B cell (primary cell): ENCODE measurements at regions not wholly inside any gene's neighbourhood (a gene's known extent, or its start where the extent isn't known, plus 50 kb on each side); places are given as distances from the start of the nearest gene placed in this dataset.

Source experiments
- ATAC-seq: fragments of 200-7000 bp; cut with Tn5 transposase; one replicate; pipeline ENCODE4 v1.10.0; 2021; ENCODE audit warnings: low read depth, mild to moderate bottlenecking, moderate number of reproducible peaks, moderate library complexity
- CTCF ChIA-PET: fragments of 350-600 bp; sonication (Branson Sonifier 250); formaldehyde crosslinking; loops from one replicate; lab custom pipeline; 2021; ENCODE audit warnings: antibody characterized with exemption, inconsistent platforms; lab: Charles Lee
- POLR2A ChIA-PET: fragments of 350-600 bp; sonication (Branson Sonifier 250); formaldehyde crosslinking; loops from one replicate; lab custom pipeline; 2021; ENCODE audit warnings: antibody characterized with exemption; lab: Charles Lee
- DNase-seq: peaks from one replicate; pipeline ENCODE4 v3.0.0; 2013
- H2AFZ ChIP-seq: 2 replicates; pipeline ENCODE4 v1.6.1; 2012; ENCODE audit warnings: mild to moderate bottlenecking, low read depth, low read length; ENCODE audit not compliant: insufficient read depth, poor library complexity, severe bottlenecking
- H3K27ac ChIP-seq, 2 donors: 1 replicate in 1 of 2; 2 replicates in 1 of 2; pipeline ENCODE4 v1.5.1; 2012 to 2013; ENCODE audit warnings: low read length in 2 of 2, mild to moderate bottlenecking in 2 of 2, moderate library complexity in 1 of 2
- H3K27me3 ChIP-seq, 4 experiments: fragments of 200-600 bp in 1 of 4; sonication (generic) in 1 of 4; replicated peaks in 1 of 4; 1 replicate in 2 of 4; 2 replicates in 2 of 4; pipeline versions ENCODE4 v1.6.1 to v1.7.0; 2013 to 2016; ENCODE audit warnings: low read length in 3 of 4, mild to moderate bottlenecking in 2 of 4, mixed read lengths in 1 of 4, moderate library complexity in 1 of 4; ENCODE audit not compliant: insufficient read depth in 4 of 4, control insufficient read depth in 3 of 4; ENCODE audit errors: control extremely low read depth in 1 of 4
- H3K36me3 ChIP-seq, 2 experiments: replicated peaks in 1 of 2; 1 replicate in 1 of 2; 2 replicates in 1 of 2; pipeline versions ENCODE4 v1.6.1 to v1.7.1; 2013; ENCODE audit warnings: low read length in 1 of 2; ENCODE audit not compliant: insufficient read depth in 2 of 2, control insufficient read depth in 1 of 2; ENCODE audit errors: control extremely low read depth in 1 of 2, extremely low read depth in 1 of 2
- H3K4me1 ChIP-seq, 2 donors: fragments of 200-600 bp in 1 of 2; sonication (generic) in 1 of 2; 1 replicate in 1 of 2; 2 replicates in 1 of 2; pipeline versions ENCODE4 v1.5.1 to v1.6.1; 2013 to 2017; ENCODE audit warnings: low read length in 2 of 2; ENCODE audit not compliant: control insufficient read depth in 2 of 2, insufficient read depth in 2 of 2
- H3K4me2 ChIP-seq: replicated peaks from 2 replicates; pipeline ENCODE3; 2012; ENCODE audit warnings: mild to moderate bottlenecking, low read depth, low read length; ENCODE audit not compliant: poor library complexity, severe bottlenecking
- H3K4me3 ChIP-seq, 5 experiments: fragments of 200-600 bp in 1 of 5; sonication (generic) in 1 of 5; 1 replicate in 3 of 5; 2 replicates in 2 of 5; pipeline versions ENCODE4 v1.5.1 to v1.7.0; 2011 to 2016; ENCODE audit warnings: low read length in 4 of 5, mild to moderate bottlenecking in 4 of 5, low read depth in 2 of 5, control low read depth in 1 of 5, moderate library complexity in 1 of 5; ENCODE audit not compliant: insufficient read depth in 1 of 5; ENCODE audit errors: control extremely low read depth in 1 of 5, extremely low read depth in 1 of 5
- H3K79me2 ChIP-seq: fragments of 200-600 bp; sonication (generic); one replicate; pipeline ENCODE4 v1.6.0; 2016; ENCODE audit warnings: low read length; ENCODE audit not compliant: control insufficient read depth, insufficient read depth
- H3K9ac ChIP-seq: fragments of 200-600 bp; sonication (generic); 2 replicates; pipeline ENCODE4 v1.6.1; 2017; ENCODE audit warnings: mild to moderate bottlenecking, low read length, moderate library complexity
- H3K9me3 ChIP-seq, 3 donors: one replicate each; pipeline versions ENCODE4 v1.6.1 to v1.7.1; 2013; ENCODE audit warnings: low read length in 2 of 3; ENCODE audit not compliant: control insufficient read depth in 2 of 3, insufficient read depth in 1 of 3; ENCODE audit errors: control extremely low read depth in 1 of 3
- H4K20me1 ChIP-seq: 2 replicates; pipeline ENCODE4 v1.6.0; 2012; ENCODE audit warnings: mild to moderate bottlenecking, low read length; ENCODE audit not compliant: insufficient read depth, control insufficient read depth, poor library complexity, severe bottlenecking
- H3K27ac Mint-ChIP-seq: one replicate; pipeline ENCODE4 v1.8.0; 2021; ENCODE audit warnings: mixed read lengths
- H3K27me3 Mint-ChIP-seq: one replicate; pipeline ENCODE4 v1.8.0; 2021; ENCODE audit warnings: mixed read lengths
- H3K4me1 Mint-ChIP-seq: one replicate; pipeline ENCODE4 v1.8.0; 2021; ENCODE audit warnings: mixed read lengths
- H3K4me3 Mint-ChIP-seq: one replicate; pipeline ENCODE4 v1.8.0; 2021; ENCODE audit warnings: mixed read lengths
- H3K9me3 Mint-ChIP-seq: one replicate; pipeline ENCODE4 v1.8.0; 2022; ENCODE audit warnings: mixed read lengths; ENCODE audit not compliant: insufficient read depth
- EZH2 ChIP-seq: IDR thresholded peaks from 2 replicates; pipeline ENCODE4 v1.6.1; 2012; ENCODE audit warnings: borderline replicate concordance, low read depth, mild to moderate bottlenecking, moderate library complexity, low read length; ENCODE audit not compliant: insufficient read depth, poor library complexity, severe bottlenecking
- WGBS: methylation state at CpG from one replicate; pipeline ENCODE4 v1.1.5; 2013; ENCODE audit warnings: missing lambda C conversion rate; ENCODE audit not compliant: insufficient coverage; 5-methylcytosine and 5-hydroxymethylcytosine counted together
- intact Hi-C: fragments of 100-400 bp; cut with micrococcal nuclease; formaldehyde crosslinking; loops from one replicate; pipeline ENCODE4 v1.10.0; 2022
- TF ChIP-seq, protein P1 (sequence below): fragments of 200-600 bp; IDR thresholded peaks from one replicate; pipeline ENCODE4 v1.8.0; 2022; ENCODE audit warnings: antibody characterized with exemption, mild to moderate bottlenecking

DNA sequence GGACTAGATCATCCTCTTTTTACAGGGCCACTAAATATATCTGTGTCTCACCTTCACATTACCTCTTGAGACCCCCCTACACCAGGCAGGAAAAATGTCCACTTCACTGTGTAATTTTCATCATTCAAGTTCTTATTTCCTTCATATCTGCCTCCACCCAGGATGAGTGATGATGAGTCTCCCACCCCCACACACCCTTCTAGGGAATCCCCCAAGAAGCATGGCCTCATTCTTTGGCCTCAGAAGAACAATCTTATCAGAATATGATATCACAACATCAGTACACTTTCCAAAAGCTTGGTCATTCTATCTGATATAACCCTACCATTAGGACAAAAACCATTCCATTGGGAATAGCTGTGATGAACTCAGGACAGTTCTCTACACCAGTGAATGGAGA lies 170.3 kb upstream of the DUSP10 start:
- no peak for ATAC-seq
- no peak overlapping the region for H3K27ac Mint-ChIP-seq
- no peak overlapping the region for H3K9ac ChIP-seq
- H3K4me1 Mint-ChIP-seq, result peaks cover 12% of the 10 kb centered on the region
- POLR2A ChIA-PET, result no interaction called here
- no peaks in the 10 kb centered on the region for H4K20me1 ChIP-seq
- no peaks in the 10 kb centered on the region for H3K9me3 Mint-ChIP-seq
- peaks cover 5 to 10% of the 10 kb centered on the region in 2 donors for H3K4me1 ChIP-seq
- CTCF ChIA-PET, result no interaction called here
- no peak overlapping the region for H3K27ac ChIP-seq
- H3K9me3 ChIP-seq, result no peaks in the 10 kb centered on the region
- TF ChIP-seq EZH2, result no peak
- TF ChIP-seq, protein P1, sequence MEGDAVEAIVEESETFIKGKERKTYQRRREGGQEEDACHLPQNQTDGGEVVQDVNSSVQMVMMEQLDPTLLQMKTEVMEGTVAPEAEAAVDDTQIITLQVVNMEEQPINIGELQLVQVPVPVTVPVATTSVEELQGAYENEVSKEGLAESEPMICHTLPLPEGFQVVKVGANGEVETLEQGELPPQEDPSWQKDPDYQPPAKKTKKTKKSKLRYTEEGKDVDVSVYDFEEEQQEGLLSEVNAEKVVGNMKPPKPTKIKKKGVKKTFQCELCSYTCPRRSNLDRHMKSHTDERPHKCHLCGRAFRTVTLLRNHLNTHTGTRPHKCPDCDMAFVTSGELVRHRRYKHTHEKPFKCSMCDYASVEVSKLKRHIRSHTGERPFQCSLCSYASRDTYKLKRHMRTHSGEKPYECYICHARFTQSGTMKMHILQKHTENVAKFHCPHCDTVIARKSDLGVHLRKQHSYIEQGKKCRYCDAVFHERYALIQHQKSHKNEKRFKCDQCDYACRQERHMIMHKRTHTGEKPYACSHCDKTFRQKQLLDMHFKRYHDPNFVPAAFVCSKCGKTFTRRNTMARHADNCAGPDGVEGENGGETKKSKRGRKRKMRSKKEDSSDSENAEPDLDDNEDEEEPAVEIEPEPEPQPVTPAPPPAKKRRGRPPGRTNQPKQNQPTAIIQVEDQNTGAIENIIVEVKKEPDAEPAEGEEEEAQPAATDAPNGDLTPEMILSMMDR, result no peak
- H3K27me3 ChIP-seq, result no peaks in the 10 kb centered on the region
- no peak for DNase-seq
- intact Hi-C loops, result no loop called here
- no peaks in the 10 kb centered on the region for H3K27me3 Mint-ChIP-seq
- H3K79me2 ChIP-seq, result no peaks in the 10 kb centered on the region
- no peaks in the 10 kb centered on the region for H3K36me3 ChIP-seq
- H3K4me3 ChIP-seq, result no peak overlapping the region
- no peak overlapping the region for H2AFZ ChIP-seq
- H3K4me3 Mint-ChIP-seq, result no peak overlapping the region
- no peak overlapping the region for H3K4me2 ChIP-seq

GRCh38 chr1:221911714-221912113 lies 169.8 kb upstream of the DUSP10 start:
- DNase-seq (peak; percentile 26), ATAC-seq (no peak)
- Histone ChIP-seq H3K9ac (no peak overlapping the region), H3K27me3 (no peaks in the 10 kb centered on the region), H4K20me1 (no peaks in the 10 kb centered on the region), H3K4me2 (no peak overlapping the region), H3K79me2 (no peaks in the 10 kb centered on the region), H3K4me3 (no peak overlapping the region), H3K27ac (no peak overlapping the region), H3K9me3 (no peaks in the 10 kb centered on the region), H2AFZ (no peak overlapping the region), H3K4me1 (peaks cover 5 to 10% of the 10 kb centered on the region in 2 donors), H3K36me3 (no peaks in the 10 kb centered on the region)
- intact Hi-C loops, result no loop called here
- Mint-ChIP-seq H3K27ac (no peak overlapping the region), H3K4me1 (peaks cover 12% of the 10 kb centered on the region), H3K4me3 (no peak overlapping the region), H3K27me3 (no peaks in the 10 kb centered on the region), H3K9me3 (no peaks in the 10 kb centered on the region)
- POLR2A ChIA-PET, result no interaction called here
- WGBS, result no CpG with 5 or more reads among the region's 1 CpG
- TF ChIP-seq, protein P1, result no peak
- no peak for TF ChIP-seq EZH2
- CTCF ChIA-PET, result no interaction called here
